22Rv1 (cell line): ENCODE measurements at regions not wholly inside any gene's neighbourhood (a gene's known extent, or its start where the extent isn't known, plus 50 kb on each side); places are given as distances from the start of the nearest gene placed in this dataset.

Experiments used
- CTCF ChIP-seq: fragments of 450-650 bp; IDR thresholded peaks from 2 replicates; pipeline ENCODE4 v1.5.1; 2017; ENCODE audit warnings: mild to moderate bottlenecking
- ZFX ChIP-seq: fragments of 450-650 bp; IDR thresholded peaks from 2 replicates; pipeline ENCODE4 v1.6.1; 2017; ENCODE audit warnings: antibody characterized with exemption, borderline replicate concordance

DNA sequence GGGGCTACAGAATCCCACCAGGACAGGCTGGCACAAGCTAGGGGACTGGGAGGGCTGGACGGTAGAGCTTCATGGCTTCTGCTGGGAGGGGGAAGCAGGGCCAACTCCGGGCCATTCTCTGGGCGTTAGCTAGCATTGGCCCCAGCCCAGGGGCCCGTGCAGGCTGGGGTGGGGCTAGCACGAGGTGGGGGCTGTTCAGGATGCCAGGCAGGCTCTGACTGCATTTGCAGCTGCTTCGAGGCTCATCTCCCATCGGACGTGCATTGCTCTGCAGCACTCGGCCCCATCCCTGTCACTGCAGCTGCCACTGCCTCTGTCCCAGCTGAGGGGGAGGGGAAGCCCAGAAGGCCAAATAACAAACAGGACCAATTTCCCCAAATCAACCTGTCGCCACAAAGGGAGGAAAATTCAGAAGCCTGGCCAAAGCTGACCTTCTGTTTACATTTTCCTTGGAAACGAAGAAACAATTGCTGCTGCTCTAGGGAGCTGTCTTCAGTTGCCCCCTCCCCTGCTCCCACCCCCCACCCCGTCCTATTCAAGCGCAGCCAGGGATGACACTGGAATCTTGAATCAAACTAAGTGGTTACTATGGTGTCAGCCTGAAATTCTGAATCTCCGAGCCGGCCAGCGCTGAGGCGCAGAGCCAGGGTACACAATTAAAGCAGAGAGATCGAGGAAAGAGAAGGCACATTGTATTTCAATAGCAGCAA is 138.8 kb upstream of the PRR20G start:
- TF ChIP-seq CTCF (no peak), ZFX (no peak)
